ENCODE measurements at regions not wholly inside any gene's neighbourhood (a gene's known extent, or its start where the extent isn't known, plus 50 kb on each side); places are given as distances from the start of the nearest gene placed in this dataset.

DNA sequence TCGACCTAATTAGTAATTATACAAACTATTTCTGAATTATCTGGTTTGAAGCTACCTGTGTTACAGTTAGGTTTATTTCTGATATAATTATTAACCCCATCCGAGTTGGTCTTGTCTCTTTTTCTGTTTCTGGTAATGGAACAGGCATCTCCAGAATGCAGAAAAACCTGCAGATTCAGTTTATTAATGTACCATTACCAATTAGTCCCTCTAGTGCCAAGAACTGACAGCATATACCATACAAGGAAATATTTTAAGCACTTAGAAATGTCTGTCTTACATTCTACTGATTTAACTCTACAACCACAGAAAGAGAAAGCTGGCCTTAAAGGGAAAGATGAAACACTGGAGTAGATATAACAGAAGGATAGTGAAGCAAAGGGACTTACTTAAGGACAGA is 570.6 kb downstream of the CENPC start:
- no peak overlapping the region for H3K27ac ChIP-seq
- no peaks in the 10 kb centered on the region for H3K27me3 ChIP-seq
- no peaks in the 10 kb centered on the region for H3K9me3 ChIP-seq
- H3K4me3 ChIP-seq, result no peak overlapping the region
- WGBS, 3 donors, result 26 to 57% (median 45%) methylated on average over 2 of the region's 2 CpGs
- no peak for TF ChIP-seq EP300 (IDR thresholded peaks at IDR 0.05)
- TF ChIP-seq POLR2A (IDR thresholded peaks at IDR 0.05), result no peak
- TF ChIP-seq, protein P1, sequence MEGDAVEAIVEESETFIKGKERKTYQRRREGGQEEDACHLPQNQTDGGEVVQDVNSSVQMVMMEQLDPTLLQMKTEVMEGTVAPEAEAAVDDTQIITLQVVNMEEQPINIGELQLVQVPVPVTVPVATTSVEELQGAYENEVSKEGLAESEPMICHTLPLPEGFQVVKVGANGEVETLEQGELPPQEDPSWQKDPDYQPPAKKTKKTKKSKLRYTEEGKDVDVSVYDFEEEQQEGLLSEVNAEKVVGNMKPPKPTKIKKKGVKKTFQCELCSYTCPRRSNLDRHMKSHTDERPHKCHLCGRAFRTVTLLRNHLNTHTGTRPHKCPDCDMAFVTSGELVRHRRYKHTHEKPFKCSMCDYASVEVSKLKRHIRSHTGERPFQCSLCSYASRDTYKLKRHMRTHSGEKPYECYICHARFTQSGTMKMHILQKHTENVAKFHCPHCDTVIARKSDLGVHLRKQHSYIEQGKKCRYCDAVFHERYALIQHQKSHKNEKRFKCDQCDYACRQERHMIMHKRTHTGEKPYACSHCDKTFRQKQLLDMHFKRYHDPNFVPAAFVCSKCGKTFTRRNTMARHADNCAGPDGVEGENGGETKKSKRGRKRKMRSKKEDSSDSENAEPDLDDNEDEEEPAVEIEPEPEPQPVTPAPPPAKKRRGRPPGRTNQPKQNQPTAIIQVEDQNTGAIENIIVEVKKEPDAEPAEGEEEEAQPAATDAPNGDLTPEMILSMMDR (IDR thresholded peaks at IDR 0.05), result no peak
- H3K36me3 ChIP-seq, result no peaks in the 10 kb centered on the region
- intact Hi-C loops (cut with DNase I), result no loop called here
- H3K4me1 ChIP-seq (ENCODE audit: insufficient read depth), result no peaks in the 10 kb centered on the region
- no peak for DNase-seq

- H3K9me3 ChIP-seq, result no peaks in the 10 kb centered on the region
- TF ChIP-seq, protein P1 (IDR thresholded peaks at IDR 0.05), result no peak
- TF ChIP-seq EP300 (IDR thresholded peaks at IDR 0.05), result no peak
- no peak for TF ChIP-seq POLR2A (IDR thresholded peaks at IDR 0.05)
- no peak for DNase-seq
- H3K4me1 ChIP-seq (ENCODE audit: insufficient read depth), result no peaks in the 10 kb centered on the region
- 59 to 68% (median 66%) methylated on average over 2 of the region's 2 CpGs for WGBS, 3 donors
- no peaks in the 10 kb centered on the region for H3K27me3 ChIP-seq
- intact Hi-C loops (cut with DNase I), result no loop called here
- no peak overlapping the region for H3K4me3 ChIP-seq
- no peaks in the 10 kb centered on the region for H3K36me3 ChIP-seq
- H3K27ac ChIP-seq, result no peak overlapping the region
These were observed 573.2 kb downstream of the CENPC start for GRCh38 chr4:66972087-66972486.

GRCh38 chr4:66964467-66964866 is 580.8 kb downstream of the CENPC start:
- TF ChIP-seq, protein P1 (IDR thresholded peaks at IDR 0.05), result no peak
- TF ChIP-seq EP300 (IDR thresholded peaks at IDR 0.05), result no peak
- Histone ChIP-seq H3K27me3 (no peaks in the 10 kb centered on the region), H3K4me3 (no peak overlapping the region), H3K9me3 (no peaks in the 10 kb centered on the region), H3K27ac (no peak overlapping the region), H3K4me1 (ENCODE audit: insufficient read depth) (no peaks in the 10 kb centered on the region), H3K36me3 (no peaks in the 10 kb centered on the region)
- 77 to 81% (median 77%) methylated on average over 1 of the region's 1 CpG for WGBS, 3 donors
- DNase-seq, result no peak
- intact Hi-C loops (cut with DNase I), result no loop called here

GRCh38 chr4:66963084-66963483 is 582.2 kb downstream of the CENPC start:
- intact Hi-C loops (cut with DNase I), result no loop called here
- Histone ChIP-seq H3K4me3 (no peak overlapping the region), H3K27me3 (no peaks in the 10 kb centered on the region), H3K9me3 (no peaks in the 10 kb centered on the region), H3K27ac (no peak overlapping the region), H3K36me3 (no peaks in the 10 kb centered on the region), H3K4me1 (ENCODE audit: insufficient read depth) (no peaks in the 10 kb centered on the region)
- no peak for DNase-seq
- 71 to 74% (median 73%) methylated on average over 3 of the region's 3 CpGs for WGBS, 3 donors
- TF ChIP-seq, protein P1 (IDR thresholded peaks at IDR 0.05), result no peak
- TF ChIP-seq POLR2A (IDR thresholded peaks at IDR 0.05) (no peak), EP300 (IDR thresholded peaks at IDR 0.05) (no peak)

- intact Hi-C loops (cut with DNase I), result no loop called here
- Histone ChIP-seq H3K36me3 (no peaks in the 10 kb centered on the region), H3K27ac (no peak overlapping the region), H3K4me1 (ENCODE audit: insufficient read depth) (no peaks in the 10 kb centered on the region), H3K27me3 (no peaks in the 10 kb centered on the region), H3K4me3 (no peak overlapping the region), H3K9me3 (no peaks in the 10 kb centered on the region)
- no peak for TF ChIP-seq EP300 (IDR thresholded peaks at IDR 0.05)
- no peak for TF ChIP-seq POLR2A (IDR thresholded peaks at IDR 0.05)
- TF ChIP-seq, protein P1 (IDR thresholded peaks at IDR 0.05), result no peak
- WGBS, 3 donors, result 91 to 94% (median 94%) methylated on average over 2 of the region's 2 CpGs
- DNase-seq, result no peak
These were observed 586.1 kb downstream of the CENPC start for GRCh38 chr4:66959207-66959606.

All from ovary (tissue), 7 donors.